GM12872 (cell line): ENCODE measurements at regions not wholly inside any gene's neighbourhood (a gene's known extent, or its start where the extent isn't known, plus 50 kb on each side); places are given as distances from the start of the nearest gene placed in this dataset.

Experiments
- TF ChIP-seq, protein P1 (sequence below): IDR thresholded peaks from 3 replicates; pipeline ENCODE4 v1.5.1; 2011; ENCODE audit warnings: low read depth, mild to moderate bottlenecking, low read length, moderate library complexity; ENCODE audit not compliant: insufficient read depth

DNA sequence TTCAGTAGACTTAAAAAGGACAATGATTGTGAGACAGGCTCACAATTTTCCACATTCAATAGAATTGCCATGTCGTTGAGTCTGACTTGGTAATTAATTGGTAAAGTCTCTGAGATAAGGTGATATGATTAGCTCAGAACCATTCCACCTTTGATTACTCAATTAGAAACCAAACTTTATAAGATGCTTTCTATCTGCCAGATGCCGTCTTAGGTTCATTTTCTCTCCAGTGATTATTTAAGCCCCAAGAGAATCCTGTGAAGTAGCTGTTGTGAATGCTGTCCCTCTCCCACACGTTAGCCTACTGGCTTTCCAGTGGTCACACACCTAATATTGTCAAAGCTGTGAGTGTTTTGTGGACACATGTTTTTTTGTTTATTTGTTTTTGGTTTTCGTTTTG, 528.9 kb upstream of the ZNF462 start:
- TF ChIP-seq, protein P1, sequence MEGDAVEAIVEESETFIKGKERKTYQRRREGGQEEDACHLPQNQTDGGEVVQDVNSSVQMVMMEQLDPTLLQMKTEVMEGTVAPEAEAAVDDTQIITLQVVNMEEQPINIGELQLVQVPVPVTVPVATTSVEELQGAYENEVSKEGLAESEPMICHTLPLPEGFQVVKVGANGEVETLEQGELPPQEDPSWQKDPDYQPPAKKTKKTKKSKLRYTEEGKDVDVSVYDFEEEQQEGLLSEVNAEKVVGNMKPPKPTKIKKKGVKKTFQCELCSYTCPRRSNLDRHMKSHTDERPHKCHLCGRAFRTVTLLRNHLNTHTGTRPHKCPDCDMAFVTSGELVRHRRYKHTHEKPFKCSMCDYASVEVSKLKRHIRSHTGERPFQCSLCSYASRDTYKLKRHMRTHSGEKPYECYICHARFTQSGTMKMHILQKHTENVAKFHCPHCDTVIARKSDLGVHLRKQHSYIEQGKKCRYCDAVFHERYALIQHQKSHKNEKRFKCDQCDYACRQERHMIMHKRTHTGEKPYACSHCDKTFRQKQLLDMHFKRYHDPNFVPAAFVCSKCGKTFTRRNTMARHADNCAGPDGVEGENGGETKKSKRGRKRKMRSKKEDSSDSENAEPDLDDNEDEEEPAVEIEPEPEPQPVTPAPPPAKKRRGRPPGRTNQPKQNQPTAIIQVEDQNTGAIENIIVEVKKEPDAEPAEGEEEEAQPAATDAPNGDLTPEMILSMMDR, result no peak

- TF ChIP-seq, protein P1, result no peak
These were observed 523.1 kb upstream of the ZNF462 start for GRCh38 chr9:106339882-106340281.

DNA sequence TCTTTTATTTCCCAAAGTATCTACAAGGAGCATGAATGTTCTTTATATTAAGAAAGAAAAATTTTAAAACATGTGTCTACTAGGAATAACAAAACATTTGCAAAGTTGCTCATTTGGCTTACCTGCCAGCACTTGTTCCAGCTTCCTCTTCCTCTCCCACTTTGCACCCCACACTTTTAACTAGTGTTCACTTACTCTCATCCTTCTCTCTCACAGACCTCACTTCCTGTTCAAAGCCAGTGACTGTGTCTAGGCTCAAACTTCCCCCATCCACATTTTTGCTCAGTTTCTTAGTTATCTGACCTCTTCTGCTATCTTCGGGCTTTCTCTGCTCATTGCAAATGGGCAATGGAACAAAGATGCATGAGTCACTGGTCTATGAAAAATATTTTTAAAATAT, 512.2 kb upstream of the ZNF462 start:
- TF ChIP-seq, protein P1, result no peak

- TF ChIP-seq, protein P1, result no peak
These were observed 506.0 kb upstream of the ZNF462 start for GRCh38 chr9:106356924-106357323.

DNA sequence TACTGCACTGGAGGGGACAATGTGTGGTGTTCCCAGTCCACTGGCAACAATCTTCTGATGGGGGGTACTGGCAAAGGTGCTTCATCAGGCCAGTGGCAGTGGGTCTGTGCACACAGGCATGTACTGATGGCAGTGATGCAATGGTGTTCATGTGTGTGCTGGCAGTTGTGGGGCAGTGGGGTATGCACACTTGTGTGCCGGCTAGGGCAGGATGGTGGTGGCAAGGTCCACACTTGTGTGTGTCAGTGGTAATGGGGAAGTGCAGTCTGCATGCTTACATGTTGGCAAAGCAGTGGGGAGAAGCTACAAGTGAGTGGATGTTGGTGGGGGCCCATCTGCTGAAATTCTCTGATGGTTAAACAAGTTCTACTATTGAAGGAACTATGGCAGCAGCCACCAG, 504.6 kb upstream of the ZNF462 start:
- TF ChIP-seq, protein P1, result no peak

- TF ChIP-seq, protein P1, result no peak
These were observed 486.3 kb upstream of the ZNF462 start for GRCh38 chr9:106376689-106377088.

DNA sequence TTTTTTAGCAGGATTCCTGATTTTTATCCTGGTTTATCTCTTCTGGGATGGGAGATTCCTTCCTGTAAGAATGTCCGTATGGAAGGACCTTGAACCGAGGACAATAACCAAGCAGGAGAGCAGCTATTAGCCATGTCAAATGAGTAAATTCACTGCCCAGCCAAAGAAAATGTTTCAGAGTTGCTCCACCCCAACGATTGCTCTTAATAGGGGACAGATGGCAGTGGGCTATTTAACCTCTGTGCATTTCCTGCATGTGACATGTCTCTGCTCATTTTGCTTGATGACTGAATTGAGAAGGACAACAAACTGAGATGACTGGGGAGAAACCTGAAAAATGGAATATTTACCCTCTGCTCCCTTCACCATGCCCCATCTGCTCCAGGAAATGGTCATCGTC, 479.9 kb upstream of the ZNF462 start:
- TF ChIP-seq, protein P1, result no peak

- TF ChIP-seq, protein P1, result no peak
These were observed 475.0 kb upstream of the ZNF462 start for GRCh38 chr9:106387965-106388364.
